ENCODE measurements at regions not wholly inside any gene's neighbourhood (a gene's known extent, or its start where the extent isn't known, plus 50 kb on each side); places are given as distances from the start of the nearest gene placed in this dataset.

DNA sequence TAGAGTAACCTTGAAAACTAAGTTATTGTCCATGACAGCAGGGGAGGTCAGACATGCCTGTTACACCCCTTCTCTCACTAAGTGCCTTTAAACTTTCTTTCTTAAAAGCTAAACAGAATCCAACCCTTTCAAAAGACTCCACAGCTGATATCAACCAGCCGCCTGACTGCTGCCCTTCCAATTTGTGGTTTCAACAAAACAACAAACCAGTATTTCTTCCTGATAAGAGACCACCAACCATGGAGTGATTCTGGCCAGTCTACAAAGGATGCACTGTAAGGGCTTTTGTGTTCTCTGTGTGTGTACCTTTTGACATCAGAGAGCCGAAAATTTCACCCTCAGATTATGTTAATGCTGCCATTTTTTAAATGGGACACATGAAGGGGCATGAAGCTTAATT, 1204.2 kb downstream of the ROBO2 start:
- Histone ChIP-seq H3K27ac (ENCODE audit: low read depth, low read length, poor library complexity, severe bottlenecking) (no peak overlapping the region), H4K20me1 (ENCODE audit: insufficient read depth, low read length) (no peaks in the 10 kb centered on the region), H3K4me2 (ENCODE audit: low read length) (no peak overlapping the region), H3K4me1 (ENCODE audit: insufficient read depth, low read length, poor library complexity, severe bottlenecking) (no peaks in the 10 kb centered on the region), H3K9me2 (ENCODE audit: insufficient read depth, low read length) (no peaks in the 10 kb centered on the region), H3K4me3 (ENCODE audit: low read depth, low read length, poor library complexity, severe bottlenecking) (no peak overlapping the region), H3K79me2 (ENCODE audit: insufficient read depth, low read depth, low read length) (no peaks in the 10 kb centered on the region), H3K9me3 (ENCODE audit: low read length) (no peaks in the 10 kb centered on the region), H3K36me3 (ENCODE audit: insufficient read depth, low read length) (no peaks in the 10 kb centered on the region), H2AFZ (ENCODE audit: low read length) (no peak overlapping the region)
- TF ChIP-seq, protein P1, sequence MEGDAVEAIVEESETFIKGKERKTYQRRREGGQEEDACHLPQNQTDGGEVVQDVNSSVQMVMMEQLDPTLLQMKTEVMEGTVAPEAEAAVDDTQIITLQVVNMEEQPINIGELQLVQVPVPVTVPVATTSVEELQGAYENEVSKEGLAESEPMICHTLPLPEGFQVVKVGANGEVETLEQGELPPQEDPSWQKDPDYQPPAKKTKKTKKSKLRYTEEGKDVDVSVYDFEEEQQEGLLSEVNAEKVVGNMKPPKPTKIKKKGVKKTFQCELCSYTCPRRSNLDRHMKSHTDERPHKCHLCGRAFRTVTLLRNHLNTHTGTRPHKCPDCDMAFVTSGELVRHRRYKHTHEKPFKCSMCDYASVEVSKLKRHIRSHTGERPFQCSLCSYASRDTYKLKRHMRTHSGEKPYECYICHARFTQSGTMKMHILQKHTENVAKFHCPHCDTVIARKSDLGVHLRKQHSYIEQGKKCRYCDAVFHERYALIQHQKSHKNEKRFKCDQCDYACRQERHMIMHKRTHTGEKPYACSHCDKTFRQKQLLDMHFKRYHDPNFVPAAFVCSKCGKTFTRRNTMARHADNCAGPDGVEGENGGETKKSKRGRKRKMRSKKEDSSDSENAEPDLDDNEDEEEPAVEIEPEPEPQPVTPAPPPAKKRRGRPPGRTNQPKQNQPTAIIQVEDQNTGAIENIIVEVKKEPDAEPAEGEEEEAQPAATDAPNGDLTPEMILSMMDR (conservative IDR thresholded peaks at IDR 0.05; ENCODE audit: low read length), result no peak
- no peak for TF ChIP-seq EZH2phosphoT487 (IDR thresholded peaks at IDR 0.05; ENCODE audit: borderline replicate concordance, low read depth, low read length)
- CTCF ChIA-PET (ENCODE audit: unreplicated experiment), result no interaction called here
- BruUV-seq (replicated peaks), result no TSS peak
- POLR2A ChIA-PET, result no interaction called here
- intact Hi-C loops (cut with micrococcal nuclease; ENCODE audit: unreplicated experiment), result no loop called here
- no peak for DNase-seq (ENCODE audit: low spot score)

DNA sequence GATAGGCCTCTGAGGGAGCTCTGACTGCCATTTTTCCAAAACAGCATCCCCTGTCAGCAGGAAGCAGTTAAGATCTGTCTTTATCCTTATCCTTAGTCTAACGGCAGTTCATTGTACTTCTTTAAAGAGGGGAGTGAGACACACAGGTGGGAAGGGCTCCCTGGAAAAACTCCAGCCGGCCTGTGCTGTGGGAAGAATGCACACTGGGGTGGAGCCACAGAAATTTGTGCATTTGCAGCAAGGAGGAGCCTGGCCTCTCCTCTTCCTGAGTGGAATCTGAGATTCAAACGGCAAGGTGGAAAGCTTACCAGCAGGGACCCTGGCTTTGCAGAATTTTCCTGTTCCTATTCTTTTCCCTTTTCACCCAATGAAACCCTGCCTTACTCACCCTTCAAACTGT, 1209.4 kb downstream of the ROBO2 start:
- intact Hi-C loops (cut with micrococcal nuclease; ENCODE audit: unreplicated experiment), result no loop called here
- Histone ChIP-seq H3K4me1 (ENCODE audit: insufficient read depth, low read length, poor library complexity, severe bottlenecking) (no peaks in the 10 kb centered on the region), H2AFZ (ENCODE audit: low read length) (no peak overlapping the region), H3K27ac (ENCODE audit: low read depth, low read length, poor library complexity, severe bottlenecking) (no peak overlapping the region), H3K4me2 (ENCODE audit: low read length) (no peak overlapping the region), H3K4me3 (ENCODE audit: low read depth, low read length, poor library complexity, severe bottlenecking) (no peak overlapping the region), H3K36me3 (ENCODE audit: insufficient read depth, low read length) (no peaks in the 10 kb centered on the region), H3K9me2 (ENCODE audit: insufficient read depth, low read length) (no peaks in the 10 kb centered on the region), H3K9me3 (ENCODE audit: low read length) (no peaks in the 10 kb centered on the region), H3K79me2 (ENCODE audit: insufficient read depth, low read depth, low read length) (no peaks in the 10 kb centered on the region), H4K20me1 (ENCODE audit: insufficient read depth, low read length) (no peaks in the 10 kb centered on the region)
- BruUV-seq (replicated peaks), result no TSS peak
- ChIA-PET CTCF (ENCODE audit: unreplicated experiment) (no interaction called here), POLR2A (interaction anchor here (0.6 kb wide), 1 partner anchor 1813 kb away, joined by 3 read pairs; no protein-coding TSS in a partner anchor)
- no peak for DNase-seq (ENCODE audit: low spot score)
- TF ChIP-seq EZH2phosphoT487 (IDR thresholded peaks at IDR 0.05; ENCODE audit: borderline replicate concordance, low read depth, low read length), result no peak
- TF ChIP-seq, protein P1 (conservative IDR thresholded peaks at IDR 0.05; ENCODE audit: low read length), result no peak

DNA sequence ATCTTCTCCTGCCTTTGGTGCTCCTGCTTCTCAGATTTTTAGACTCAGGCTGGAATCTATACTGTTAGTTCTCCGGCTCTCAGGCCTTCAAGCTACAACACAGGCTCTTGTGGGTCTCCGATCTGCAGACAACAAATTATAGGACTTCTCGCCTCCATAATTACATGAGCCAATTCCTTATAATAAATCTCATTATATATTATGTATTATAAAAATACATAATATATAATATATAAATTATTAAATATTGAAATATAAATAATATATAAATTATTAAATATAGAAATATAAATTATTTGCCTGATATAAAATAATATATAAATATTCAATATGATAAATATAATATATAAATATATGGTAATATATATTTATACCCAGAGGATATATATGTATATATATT, 1214.0 kb downstream of the ROBO2 start:
- POLR2A ChIA-PET, result interaction anchor here (0.6 kb wide), 1 partner anchor 98 kb away, joined by 10 read pairs; no protein-coding TSS in a partner anchor
- no TSS peak for BruUV-seq (replicated peaks)
- H3K27ac ChIP-seq (ENCODE audit: low read depth, low read length, poor library complexity, severe bottlenecking), result no peak overlapping the region
- no peaks in the 10 kb centered on the region for H3K9me2 ChIP-seq (ENCODE audit: insufficient read depth, low read length)
- H3K4me2 ChIP-seq (ENCODE audit: low read length), result no peak overlapping the region
- no peaks in the 10 kb centered on the region for H4K20me1 ChIP-seq (ENCODE audit: insufficient read depth, low read length)
- no peak for TF ChIP-seq EZH2phosphoT487 (IDR thresholded peaks at IDR 0.05; ENCODE audit: borderline replicate concordance, low read depth, low read length)
- TF ChIP-seq, protein P1 (conservative IDR thresholded peaks at IDR 0.05; ENCODE audit: low read length), result no peak
- no peak overlapping the region for H3K4me3 ChIP-seq (ENCODE audit: low read depth, low read length, poor library complexity, severe bottlenecking)
- H3K4me1 ChIP-seq (ENCODE audit: insufficient read depth, low read length, poor library complexity, severe bottlenecking), result no peaks in the 10 kb centered on the region
- intact Hi-C loops (cut with micrococcal nuclease; ENCODE audit: unreplicated experiment), result no loop called here
- no peak overlapping the region for H2AFZ ChIP-seq (ENCODE audit: low read length)
- CTCF ChIA-PET (ENCODE audit: unreplicated experiment), result no interaction called here
- no peaks in the 10 kb centered on the region for H3K36me3 ChIP-seq (ENCODE audit: insufficient read depth, low read length)
- DNase-seq (ENCODE audit: low spot score), result no peak
- no peaks in the 10 kb centered on the region for H3K9me3 ChIP-seq (ENCODE audit: low read length)
- no peaks in the 10 kb centered on the region for H3K79me2 ChIP-seq (ENCODE audit: insufficient read depth, low read depth, low read length)
